Chondrocyte (in vitro differentiated cells): ENCODE measurements at regions not wholly inside any gene's neighbourhood (a gene's known extent, or its start where the extent isn't known, plus 50 kb on each side); places are given as distances from the start of the nearest gene placed in this dataset.

Experiments
- DNase-seq: peaks from one replicate; pipeline ENCODE4 v3.0.0; 2021; ENCODE audit warnings: mixed read lengths, low spot score
- H3K27ac Mint-ChIP-seq: one replicate; pipeline ENCODE4 v1.8.0; 2021; ENCODE audit warnings: mild to moderate bottlenecking, moderate library complexity, mixed read lengths; ENCODE audit not compliant: unreplicated experiment
- H3K27me3 Mint-ChIP-seq: 2 replicates; pipeline ENCODE4 v1.8.0; 2021; ENCODE audit warnings: low read depth, mixed read lengths
- H3K36me3 Mint-ChIP-seq: 2 replicates; pipeline ENCODE4 v1.8.0; 2021; ENCODE audit warnings: low read depth, mixed read lengths
- H3K4me1 Mint-ChIP-seq: 2 replicates; pipeline ENCODE4 v1.8.0; 2021; ENCODE audit warnings: low read depth, mild to moderate bottlenecking, mixed read lengths
- H3K4me3 Mint-ChIP-seq: one replicate; pipeline ENCODE4 v1.8.0; 2021; ENCODE audit warnings: mild to moderate bottlenecking, moderate library complexity, mixed read lengths; ENCODE audit not compliant: unreplicated experiment
- H3K9me3 Mint-ChIP-seq: 2 replicates; pipeline ENCODE4 v1.8.0; 2021; ENCODE audit warnings: low read depth, mixed read lengths
- CTCF ChIP-seq: fragments of 200-600 bp; sonication (generic); IDR thresholded peaks from 2 replicates; pipeline ENCODE4 v1.5.0; 2021; ENCODE audit warnings: antibody characterized with exemption, mild to moderate bottlenecking, moderate library complexity

GRCh38 chr2:64796926-64797325 is 143.2 kb upstream of the SERTAD2 start:
- Mint-ChIP-seq H3K36me3 (no peaks in the 10 kb centered on the region), H3K27ac (no peak overlapping the region), H3K9me3 (no peaks in the 10 kb centered on the region), H3K27me3 (no peaks in the 10 kb centered on the region), H3K4me3 (no peak overlapping the region), H3K4me1 (peaks cover 11% of the 10 kb centered on the region)
- no peak for TF ChIP-seq CTCF
- no peak for DNase-seq

DNA sequence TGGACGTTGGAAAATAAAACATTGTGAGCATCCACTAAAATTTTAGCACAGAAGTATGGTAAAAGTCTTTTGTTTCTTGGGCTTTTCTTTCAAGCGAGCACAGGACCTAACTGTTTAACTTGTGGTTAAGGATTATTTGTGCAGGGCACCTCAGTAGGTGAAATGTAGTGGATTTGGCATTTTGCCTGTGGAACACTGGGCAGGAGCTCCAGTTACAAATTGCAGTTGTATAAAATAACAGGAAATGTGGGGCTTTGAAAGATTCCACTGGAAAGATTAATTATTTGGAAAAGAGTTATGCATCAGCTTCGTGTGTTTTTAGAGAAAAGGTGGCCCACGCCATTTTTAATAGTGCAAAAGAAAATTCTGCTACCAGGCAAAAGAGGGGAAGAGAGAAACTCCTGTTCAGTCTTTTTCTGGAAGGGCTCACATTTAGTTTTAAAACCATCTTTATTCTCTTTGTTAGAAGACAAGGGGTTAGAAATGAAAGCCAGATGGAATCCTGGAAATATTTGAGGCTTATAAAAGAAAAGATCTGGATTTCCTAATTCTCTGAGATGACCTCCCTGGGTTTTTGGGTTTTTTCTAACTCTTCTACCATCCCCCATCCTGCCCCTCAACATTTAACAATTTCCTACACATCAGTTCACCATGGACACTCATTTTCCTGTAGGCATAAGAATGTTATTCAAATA is 144.3 kb upstream of the SERTAD2 start:
- Mint-ChIP-seq H3K27ac (peak overlapping the region; percentile 49), H3K4me3 (no peak overlapping the region)

DNA sequence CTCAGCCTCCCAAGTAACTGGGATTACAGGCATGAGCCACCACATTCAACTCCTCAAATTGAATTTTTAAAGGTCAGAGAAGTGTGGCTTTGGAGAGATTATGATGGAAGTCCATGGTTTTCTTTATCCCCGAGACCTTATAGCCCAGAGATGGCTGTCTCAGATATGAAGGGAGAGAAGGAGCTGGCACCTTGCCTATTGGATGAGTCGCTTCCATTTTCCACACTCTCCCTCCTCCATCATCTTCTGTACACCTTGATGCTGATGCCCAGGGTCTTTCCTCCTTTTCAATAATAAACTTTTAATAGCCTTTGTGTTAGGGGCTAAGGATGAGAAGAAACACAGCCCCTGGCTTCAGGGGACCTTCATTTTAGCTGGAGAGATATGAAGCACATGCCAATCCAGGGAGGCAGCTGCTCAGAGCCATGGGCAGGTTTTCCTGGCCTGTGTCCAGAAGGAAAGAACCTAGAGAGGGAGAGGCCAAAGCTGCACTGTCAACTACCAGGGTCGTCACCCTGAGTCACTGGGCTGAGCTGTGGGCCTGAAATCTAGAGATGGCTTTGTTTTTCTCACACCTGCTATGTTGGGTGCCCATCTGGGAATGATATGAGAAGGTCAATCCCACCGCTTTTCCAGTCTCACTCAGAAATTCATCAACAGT is 146.0 kb upstream of the SERTAD2 start:
- H3K4me1 Mint-ChIP-seq: no peaks in the 10 kb centered on the region
- no peak for DNase-seq
- no peak for TF ChIP-seq CTCF
- H3K9me3 Mint-ChIP-seq: no peaks in the 10 kb centered on the region
- H3K27me3 Mint-ChIP-seq: no peaks in the 10 kb centered on the region
- H3K4me3 Mint-ChIP-seq: no peak overlapping the region
- H3K27ac Mint-ChIP-seq: no peak overlapping the region
- no peaks in the 10 kb centered on the region for H3K36me3 Mint-ChIP-seq

More for the DNA sequence above, 144.3 kb upstream of the SERTAD2 start:
- Mint-ChIP-seq H3K4me1 (peaks cover 8% of the 10 kb centered on the region), H3K36me3 (no peaks in the 10 kb centered on the region), H3K27me3 (no peaks in the 10 kb centered on the region), H3K9me3 (no peaks in the 10 kb centered on the region)
- TF ChIP-seq CTCF: no peak
- no peak for DNase-seq

DNA sequence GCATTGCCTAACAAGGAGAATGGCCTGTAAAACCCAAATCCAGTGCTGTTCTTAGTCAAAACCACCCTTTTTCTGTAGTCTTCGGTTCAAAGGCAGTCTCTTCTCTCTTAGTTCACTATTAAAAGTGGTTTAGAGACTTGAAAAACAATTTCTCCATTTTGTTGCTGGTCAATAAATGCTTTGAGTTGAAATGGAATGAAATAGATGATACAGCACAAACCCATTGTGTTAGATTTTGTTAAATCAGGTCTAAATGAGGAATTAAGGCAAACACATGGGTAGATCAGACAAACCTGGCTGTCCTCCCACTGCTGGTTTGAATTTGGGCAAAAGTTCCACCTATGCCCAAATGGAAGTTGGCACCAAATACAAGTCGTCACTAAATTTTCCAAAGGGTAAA is 150.1 kb upstream of the SERTAD2 start:
- DNase-seq: no peak
- Mint-ChIP-seq H3K4me3 (no peak overlapping the region), H3K4me1 (peaks cover 21% of the 10 kb centered on the region), H3K27ac (no peak overlapping the region), H3K36me3 (no peaks in the 10 kb centered on the region), H3K9me3 (no peaks in the 10 kb centered on the region), H3K27me3 (no peaks in the 10 kb centered on the region)
- TF ChIP-seq CTCF: no peak

GRCh38 chr2:64804651-64805050 is 150.9 kb upstream of the SERTAD2 start:
- peaks cover 21% of the 10 kb centered on the region for H3K4me1 Mint-ChIP-seq
- no peak overlapping the region for H3K27ac Mint-ChIP-seq
- H3K27me3 Mint-ChIP-seq: no peaks in the 10 kb centered on the region
- no peak for TF ChIP-seq CTCF
- DNase-seq: no peak
- H3K36me3 Mint-ChIP-seq: no peaks in the 10 kb centered on the region
- no peaks in the 10 kb centered on the region for H3K9me3 Mint-ChIP-seq
- no peak overlapping the region for H3K4me3 Mint-ChIP-seq
